ENCODE measurements at regions not wholly inside any gene's neighbourhood (a gene's known extent, or its start where the extent isn't known, plus 50 kb on each side); places are given as distances from the start of the nearest gene placed in this dataset.

GRCh38 chr13:90154311-90154960 lies 1193.1 kb upstream of the MIR17HG start (continued):
- TF ChIP-seq POLR2AphosphoS5 (IDR thresholded peaks at IDR 0.05; ENCODE audit: low read depth, low read length) = no peak
- TF ChIP-seq CBX3 (IDR thresholded peaks at IDR 0.05; ENCODE audit: low read depth) = no peak
- no peak for TF ChIP-seq YY1 (IDR thresholded peaks at IDR 0.05; ENCODE audit: extremely low read depth, insufficient replicate concordance, low read depth, low read length)
- TF ChIP-seq REST (IDR thresholded peaks at IDR 0.05; ENCODE audit: low read depth) = no peak
- TF ChIP-seq FOSL1 (IDR thresholded peaks at IDR 0.05; ENCODE audit: low read depth) = no peak

- intact Hi-C loops (cut with micrococcal nuclease) = no loop called here
- POLR2A ChIA-PET = no interaction called here
- no peak overlapping the region for H3K4me2 ChIP-seq (ENCODE audit: low read length)
Measured at GRCh38 chr13:90156390-90156789, 1191.1 kb upstream of the MIR17HG start.

More at GRCh38 chr13:90156390-90156789, 1191.1 kb upstream of the MIR17HG start:
- Histone ChIP-seq H3K9ac (ENCODE audit: low read length) (no peak overlapping the region), H3K27ac (ENCODE audit: low read depth, low read length) (no peak overlapping the region), H3K4me3 (replicated peaks in 1 of 2; ENCODE audit: low read depth in 1 of 2, low read length in 2 of 2) (no peak overlapping the region), H3K27me3 (ENCODE audit: insufficient read depth, low read length) (no peaks in the 10 kb centered on the region), H2AFZ (ENCODE audit: low read depth, low read length, poor library complexity, severe bottlenecking) (no peak overlapping the region), H3K9me2 (ENCODE audit: insufficient read depth) (no peaks in the 10 kb centered on the region), H3K79me2 (ENCODE audit: insufficient read depth, low read length) (no peaks in the 10 kb centered on the region), H3K4me1 (ENCODE audit: control insufficient read depth in 1 of 2, insufficient read depth in 2 of 2, low read length in 2 of 2) (no peaks in the 10 kb centered on the region; a peak in 1 of 4 replicates), H3K36me3 (ENCODE audit: control insufficient read depth in 1 of 2, insufficient read depth in 2 of 2, low read length in 2 of 2) (no peaks in the 10 kb centered on the region), H4K20me1 (ENCODE audit: insufficient read depth) (no peaks in the 10 kb centered on the region), H3K9me3 (ENCODE audit: control insufficient read depth in 1 of 2, insufficient read depth in 1 of 2, low read depth in 1 of 2, low read length in 2 of 2) (no peaks in the 10 kb centered on the region; a peak in 1 of 4 replicates)
- CTCF ChIA-PET = no interaction called here
- TF ChIP-seq SP1 (IDR thresholded peaks at IDR 0.05; ENCODE audit: low read depth) (no peak), POLR2AphosphoS5 (IDR thresholded peaks at IDR 0.05; ENCODE audit: low read depth, low read length) (no peak)
- RAD21 ChIA-PET (ENCODE audit: low non-redundant PET in 1 of 2, low total read pairs in 2 of 2, uncharacterized antibody in 2 of 2, unreplicated experiment in 2 of 2) = no interaction called here
- BruUV-seq (replicated peaks) = no TSS peak
- ATAC-seq = no peak
- no peak for DNase-seq (ENCODE audit: low read depth, low spot score)

Measured in HCT116 (cell line).